CD4-positive, alpha-beta T cell treated with Interferon alpha-2 for 1 hour (primary cell): ENCODE measurements at regions not wholly inside any gene's neighbourhood (a gene's known extent, or its start where the extent isn't known, plus 50 kb on each side); places are given as distances from the start of the nearest gene placed in this dataset.
"Not testable (repeated sequence)": the region's sequence is repeated elsewhere in the genome, so short reads cannot be mapped to it uniquely, and the experiment has no call there.

Experiments used
- DNase-seq, 2 donors: peaks; one replicate each; pipeline ENCODE4 v3.0.0-alpha.2; 2020 to 2022

DNA sequence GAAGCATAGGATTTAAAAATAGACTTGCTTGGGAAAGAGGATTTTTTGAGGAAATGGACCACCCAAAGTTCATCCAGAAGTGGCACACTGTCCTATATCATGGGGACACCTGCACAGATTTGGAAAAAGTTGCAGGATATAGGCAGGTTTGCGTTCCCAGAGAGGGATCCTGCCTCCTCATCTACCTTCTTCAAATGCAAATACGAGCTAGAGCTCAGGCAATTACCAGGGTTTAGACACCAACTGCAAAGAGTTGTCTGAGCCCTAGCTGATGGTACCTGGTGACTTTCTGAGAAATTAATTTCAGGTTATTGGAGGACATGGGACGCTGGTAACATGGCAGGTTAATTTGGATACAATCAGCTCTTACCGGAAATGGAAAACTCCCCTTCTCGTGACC lies 423.7 kb upstream of the MTPN start:
- DNase-seq, result no peak

GRCh38 chr7:136399385-136399784 lies 422.2 kb upstream of the MTPN start:
- no peak for DNase-seq

DNA sequence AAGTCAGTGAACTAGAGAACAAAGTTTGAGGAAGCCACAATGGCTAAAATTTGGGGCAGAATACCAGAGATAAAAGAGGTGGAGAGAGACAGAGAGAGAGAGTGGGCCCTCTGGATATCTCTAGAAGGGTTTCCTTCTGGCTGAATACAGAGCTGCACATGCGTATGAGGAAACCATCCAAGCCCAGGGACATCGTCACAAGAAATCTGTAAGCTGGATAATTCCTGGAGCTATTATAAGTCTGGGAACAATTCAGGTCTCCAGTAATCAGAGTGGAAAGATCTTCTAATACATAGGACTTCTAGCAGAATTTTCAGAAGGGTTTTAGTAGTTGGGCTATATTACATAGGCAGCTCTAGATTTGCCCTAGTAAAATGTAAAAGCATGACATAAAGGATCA lies 415.7 kb upstream of the MTPN start:
- DNase-seq, result no peak

DNA sequence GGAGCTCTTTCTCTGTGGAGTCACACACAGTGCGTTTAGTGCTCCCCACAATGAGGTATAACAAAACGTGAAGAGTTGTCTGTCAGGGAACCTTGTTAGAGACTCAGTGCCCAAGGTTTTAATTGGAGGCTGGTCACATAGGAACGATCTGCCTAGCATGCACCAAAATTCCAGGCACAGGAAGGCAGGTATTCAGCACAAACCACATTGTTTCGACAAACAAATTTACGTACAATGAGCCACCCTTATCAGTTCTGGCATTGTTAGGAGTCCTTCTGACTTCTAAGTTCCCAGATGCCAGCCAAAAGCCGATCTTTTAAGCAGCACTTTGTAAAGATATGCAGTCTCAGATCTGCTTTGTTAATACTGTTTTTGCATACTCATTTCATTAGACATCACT lies 414.2 kb upstream of the MTPN start:
- DNase-seq, result no peak

DNA sequence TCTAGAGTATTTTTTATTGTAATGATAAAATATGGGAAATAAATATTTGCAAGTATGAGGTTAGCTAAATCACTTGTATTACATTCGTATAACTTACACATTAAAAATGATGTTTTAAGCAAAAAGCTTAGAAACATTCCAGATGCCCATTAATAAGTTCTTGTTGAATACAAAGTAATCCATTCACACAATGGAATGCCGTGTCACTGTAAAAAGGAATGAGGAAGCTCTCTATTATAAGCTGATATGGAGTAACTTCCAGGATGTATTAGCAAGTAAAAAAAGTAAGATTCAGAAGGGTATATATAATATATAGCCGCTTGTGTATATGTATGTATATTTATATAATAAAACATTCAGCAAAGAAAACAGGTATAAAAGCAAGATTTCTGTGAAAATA lies 412.8 kb upstream of the MTPN start:
- DNase-seq, result no peak

DNA sequence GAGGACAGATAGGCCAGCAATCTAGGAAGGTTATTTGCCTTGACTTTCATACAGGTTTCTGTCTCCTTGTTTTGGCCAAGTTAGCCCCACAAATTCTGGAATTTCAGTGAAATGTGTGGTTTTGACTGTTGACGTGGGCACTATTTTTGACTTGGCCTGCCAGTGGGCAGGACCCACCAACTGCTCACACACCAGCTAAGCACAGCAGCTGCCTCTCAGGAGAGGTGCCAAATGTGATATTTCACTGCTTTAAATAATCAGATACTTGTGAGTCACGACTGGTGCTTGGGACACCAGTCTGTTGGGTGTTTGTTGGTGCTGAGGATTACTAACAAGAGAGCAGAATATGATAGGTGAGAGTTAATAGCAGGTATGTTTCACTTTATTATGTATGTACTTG lies 409.7 kb upstream of the MTPN start:
- DNase-seq, result no peak

DNA sequence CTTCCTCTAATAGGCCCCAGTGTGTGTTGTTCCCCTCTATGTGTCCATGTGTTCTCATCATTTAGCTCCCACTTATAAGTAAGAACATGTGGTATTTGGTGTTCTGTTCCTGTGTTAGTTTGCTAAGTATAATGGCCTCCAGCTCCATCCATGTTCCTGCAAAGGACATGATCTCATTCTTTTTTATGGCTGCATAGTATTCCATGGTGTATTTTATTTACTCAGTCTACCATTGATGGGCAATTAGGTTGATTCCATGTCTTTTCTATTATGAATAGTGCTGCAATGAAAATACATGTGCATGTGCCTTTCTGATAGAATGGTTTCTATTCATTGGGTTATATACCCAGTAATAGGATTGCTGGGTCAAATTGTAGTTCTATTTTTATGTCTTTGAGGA lies 394.2 kb upstream of the MTPN start:
- DNase-seq, result not testable (repeated sequence)

DNA sequence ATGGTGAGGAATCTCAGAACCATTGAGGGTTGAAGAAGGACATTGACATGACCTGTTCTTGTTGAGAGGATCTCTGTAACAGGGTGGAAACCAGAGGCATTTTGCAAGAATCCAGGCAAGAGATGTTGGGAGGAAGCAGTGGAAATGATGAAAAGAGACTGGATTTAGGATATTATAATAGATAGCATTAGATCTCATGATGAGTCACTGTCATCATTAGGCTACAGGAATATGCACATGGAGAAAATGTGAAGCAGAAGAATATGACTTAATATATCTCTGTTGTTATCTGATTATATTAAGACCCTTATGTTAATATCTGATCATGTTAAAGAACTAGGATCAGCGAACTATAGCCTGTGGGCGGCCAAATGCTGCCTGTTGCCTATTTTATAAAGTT lies 393.0 kb upstream of the MTPN start:
- DNase-seq, result no peak

DNA sequence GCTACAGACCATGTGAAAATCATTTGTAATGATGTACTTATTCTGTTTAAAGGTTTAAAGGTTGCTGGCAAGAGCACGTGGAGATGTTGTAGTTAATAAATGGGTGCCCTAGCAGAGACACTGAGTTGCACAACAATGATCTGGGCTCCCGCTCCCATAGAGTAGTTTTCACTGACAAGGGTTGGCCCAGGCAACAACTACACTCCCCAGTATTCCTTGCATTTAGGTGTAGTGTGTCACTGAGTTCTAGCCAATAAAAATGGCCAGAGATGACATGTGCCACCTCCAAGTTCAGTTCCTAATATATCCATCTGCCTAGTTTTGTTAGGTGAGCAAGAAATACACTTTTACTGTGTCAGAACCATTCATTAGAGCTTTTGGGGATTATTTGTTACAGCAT lies 392.1 kb upstream of the MTPN start:
- DNase-seq, result no peak

- peak in 1 of 2 donors; percentile 18 for DNase-seq
These were observed 382.3 kb upstream of the MTPN start for GRCh38 chr7:136359333-136359903.

- no peak for DNase-seq
These were observed 376.1 kb upstream of the MTPN start for GRCh38 chr7:136353287-136353686.

DNA sequence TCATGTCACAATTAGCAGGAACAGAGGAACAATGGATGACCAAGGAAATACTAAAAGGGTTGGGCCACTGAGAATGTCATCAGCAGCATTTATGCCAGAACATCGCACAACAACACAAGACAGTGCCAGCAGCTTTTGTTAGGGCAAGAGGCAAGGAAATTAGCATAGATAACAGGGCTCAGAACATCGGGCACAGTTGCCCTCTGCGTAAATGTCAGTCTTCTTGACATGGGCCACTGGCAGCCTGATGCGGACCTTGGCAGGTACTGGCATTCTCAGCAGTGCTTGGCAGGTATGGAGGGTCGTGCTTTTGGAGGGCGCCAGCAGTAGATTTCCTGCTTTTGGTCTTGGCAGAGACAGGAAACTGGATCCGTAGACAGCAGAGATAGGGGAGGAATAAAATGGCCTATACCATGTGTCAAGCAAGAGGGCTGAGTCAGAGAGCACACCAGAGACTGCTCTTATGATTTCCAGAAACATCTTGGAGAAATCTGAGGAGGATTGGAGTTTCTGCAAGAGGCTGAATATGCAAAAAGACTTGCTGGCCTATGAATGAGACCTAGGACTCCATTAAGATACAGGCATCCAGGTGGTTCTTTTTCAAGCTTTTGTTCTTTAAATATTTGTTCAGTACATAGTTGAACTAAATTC lies 371.5 kb upstream of the MTPN start:
- no peak for DNase-seq

GRCh38 chr7:136348142-136348541 lies 371.0 kb upstream of the MTPN start:
- DNase-seq, result no peak

- no peak for DNase-seq
These were observed 370.3 kb upstream of the MTPN start for GRCh38 chr7:136347488-136347887.

DNA sequence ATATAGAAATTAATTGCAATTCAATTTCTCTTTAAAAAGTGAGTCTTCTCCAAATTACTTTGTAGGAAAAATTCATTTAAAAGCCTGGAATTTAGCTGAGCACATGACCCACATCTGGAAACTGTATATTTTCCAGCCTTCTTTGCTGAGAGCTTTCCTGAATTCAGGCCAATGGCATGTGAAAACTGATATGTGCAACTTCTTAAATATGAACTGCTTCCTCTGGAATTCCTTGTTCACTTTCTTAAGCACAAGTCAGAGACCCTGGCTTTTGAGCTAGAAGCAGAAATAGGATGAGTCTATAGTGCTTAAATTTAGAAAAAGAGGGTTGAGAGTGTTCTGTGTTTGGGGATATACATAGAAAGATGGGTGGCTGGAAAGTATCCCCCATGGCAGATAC lies 365.1 kb upstream of the MTPN start:
- no peak for DNase-seq

GRCh38 chr7:136339464-136339863 lies 362.3 kb upstream of the MTPN start:
- DNase-seq, result no peak

GRCh38 chr7:136336932-136337331 lies 359.8 kb upstream of the MTPN start:
- no peak for DNase-seq

DNA sequence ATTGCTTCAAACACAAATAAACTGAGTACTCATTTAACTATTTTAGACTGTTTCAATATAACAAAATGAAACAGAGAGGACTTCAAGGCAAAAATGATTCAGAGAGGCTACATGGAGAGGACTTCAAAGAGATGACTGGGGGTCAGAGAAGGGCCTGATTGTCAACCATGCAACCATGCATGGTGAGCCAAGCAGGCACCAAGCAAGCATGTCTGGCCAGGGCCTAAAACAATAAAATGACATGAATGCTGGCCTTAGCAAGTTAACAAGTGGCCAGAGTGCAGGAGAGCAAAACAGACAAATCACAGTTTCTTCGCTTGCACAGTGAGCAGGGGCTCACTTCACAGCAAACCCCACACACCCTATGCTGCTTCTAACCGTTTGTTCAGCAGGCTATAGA lies 356.5 kb upstream of the MTPN start:
- no peak for DNase-seq

DNA sequence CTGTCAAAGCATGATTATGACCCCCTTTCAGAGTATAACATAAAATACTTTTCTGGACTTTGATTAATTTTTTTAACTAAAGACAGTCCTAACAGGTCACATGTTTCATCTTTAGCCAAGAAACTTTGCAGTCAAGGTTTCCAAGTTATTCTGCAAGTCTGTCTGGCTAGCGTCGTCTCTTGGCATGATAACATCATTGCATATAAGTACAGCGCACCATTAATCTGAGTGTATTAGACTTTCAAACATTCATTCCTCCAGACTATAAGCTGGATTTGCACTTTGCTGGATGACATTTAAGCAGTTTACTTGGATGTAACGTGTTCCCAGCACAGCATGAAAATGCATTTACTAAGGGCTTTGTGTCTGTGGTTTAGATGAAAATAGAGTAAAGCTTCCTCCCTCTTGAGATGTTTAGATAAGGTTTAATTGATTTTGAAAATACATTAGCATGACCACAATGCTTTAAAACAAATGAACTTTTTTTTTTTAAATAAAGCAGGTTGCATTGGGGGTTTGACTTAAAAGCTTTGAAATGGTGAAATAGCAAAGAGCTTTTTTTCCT lies 349.0 kb upstream of the MTPN start:
- no peak for DNase-seq

GRCh38 chr7:136325578-136325977 lies 348.4 kb upstream of the MTPN start:
- no peak for DNase-seq

- DNase-seq, result no peak
These were observed 347.9 kb upstream of the MTPN start for GRCh38 chr7:136325027-136325426.

DNA sequence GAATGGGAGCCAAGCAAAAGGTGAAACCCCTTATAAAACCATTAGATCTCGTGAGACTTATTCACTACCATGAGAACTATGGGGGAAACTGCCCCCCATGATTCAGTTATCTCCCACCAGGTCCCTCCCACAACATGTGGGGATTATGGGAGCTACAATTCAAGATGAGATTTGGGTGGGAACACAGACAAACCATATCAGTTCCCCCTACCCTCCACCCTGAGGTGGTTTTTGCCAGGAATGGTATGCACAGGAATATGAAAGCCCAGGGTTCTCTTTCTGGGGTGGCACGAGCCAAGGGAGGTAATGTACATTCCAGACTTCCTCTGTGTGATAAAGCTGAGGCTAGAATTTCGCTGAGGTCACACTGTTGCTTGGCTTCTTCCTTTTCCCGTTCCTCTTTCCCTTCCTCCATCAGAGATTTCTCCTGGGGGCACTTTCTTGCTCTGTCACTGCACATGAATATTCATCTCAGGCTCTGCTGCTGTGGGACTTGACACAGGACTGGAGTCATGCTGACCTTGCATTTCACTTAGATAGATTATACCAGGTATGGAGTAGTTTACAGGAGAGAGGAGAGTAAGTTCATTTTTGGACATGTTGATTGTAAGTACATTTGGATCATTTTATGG lies 347.0 kb upstream of the MTPN start:
- no peak for DNase-seq

DNA sequence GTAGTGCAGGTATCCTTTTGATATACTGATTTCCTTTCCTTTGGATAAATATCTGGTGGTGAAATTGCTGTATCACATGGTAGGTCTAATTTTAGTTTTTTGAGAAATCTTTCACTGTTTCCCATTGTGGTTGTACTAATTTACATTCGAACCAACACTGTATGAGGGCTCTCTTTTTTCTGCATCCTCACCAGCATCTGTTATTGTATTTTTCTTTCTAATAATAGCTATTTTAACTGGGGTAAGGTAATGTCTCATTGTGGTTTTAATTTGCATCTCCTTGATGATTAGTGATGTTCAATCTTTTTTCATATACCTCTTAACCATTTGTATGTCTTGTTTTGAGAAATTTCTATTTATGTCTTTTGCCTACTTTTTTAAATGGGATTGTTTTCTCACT lies 335.4 kb upstream of the MTPN start:
- DNase-seq, result no peak

DNA sequence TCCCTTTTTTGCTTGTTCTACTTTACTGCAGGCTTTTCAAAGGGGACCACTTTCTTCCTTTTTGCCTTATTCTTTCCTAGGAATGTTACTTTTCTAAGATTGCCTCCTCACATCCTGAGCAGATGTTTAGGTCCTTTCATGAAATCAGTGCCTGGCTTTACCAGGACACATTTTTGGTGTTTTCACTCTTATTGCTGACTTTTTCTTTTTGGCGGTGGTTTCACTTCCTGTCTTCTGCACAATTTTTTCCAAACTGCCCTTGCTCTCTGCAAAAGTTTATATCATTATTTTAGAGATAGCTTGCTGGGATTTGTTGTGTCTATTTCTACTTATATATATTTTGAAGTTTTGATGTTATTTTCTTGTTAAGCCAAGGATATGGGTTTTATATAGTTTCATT lies 332.2 kb upstream of the MTPN start:
- DNase-seq, result no peak

DNA sequence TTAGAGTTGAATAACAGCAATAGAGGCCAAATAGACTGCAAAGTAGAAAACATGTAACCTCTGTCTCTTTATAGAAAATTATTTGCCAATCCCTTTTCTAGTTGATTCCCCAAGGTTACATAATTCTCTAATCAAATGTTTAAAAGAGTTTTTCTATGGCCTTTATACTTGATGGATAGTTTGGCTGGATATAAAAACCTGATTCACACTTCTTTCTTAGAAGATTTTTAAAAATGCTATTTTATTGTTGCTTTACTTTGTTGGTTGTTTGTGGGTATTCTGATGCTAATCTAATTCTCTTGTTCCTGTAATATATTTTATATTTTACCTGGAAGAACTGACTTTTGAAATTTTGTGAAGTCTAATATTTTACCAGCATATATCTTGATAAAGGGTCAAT lies 331.1 kb upstream of the MTPN start:
- DNase-seq, result no peak
